H9 (cell line): ENCODE measurements at regions not wholly inside any gene's neighbourhood (a gene's known extent, or its start where the extent isn't known, plus 50 kb on each side); places are given as distances from the start of the nearest gene placed in this dataset.

Experiments used
- DNase-seq: peaks from one replicate; pipeline ENCODE4 v3.0.0-alpha.2; 2017
- H2AFZ ChIP-seq: one replicate; pipeline ENCODE4 v1.6.1; 2013; ENCODE audit warnings: mild to moderate bottlenecking, low read length, control low read depth, moderate library complexity
- H2AK5ac ChIP-seq: 2 replicates; pipeline ENCODE4 v1.6.1; 2013; ENCODE audit warnings: low read length, control low read depth, mixed read lengths; ENCODE audit not compliant: insufficient read length
- H2BK120ac ChIP-seq: one replicate; pipeline ENCODE4 v1.6.1; 2013; ENCODE audit warnings: low read depth, mild to moderate bottlenecking, low read length, control low read depth, inconsistent platforms; ENCODE audit not compliant: poor library complexity, severe bottlenecking
- H2BK12ac ChIP-seq: 2 replicates; pipeline ENCODE4 v1.6.1; 2013; ENCODE audit warnings: low read length, control low read depth, mixed read lengths, low read depth; ENCODE audit not compliant: insufficient read length
- H2BK15ac ChIP-seq: 2 replicates; pipeline ENCODE4 v1.6.1; 2013; ENCODE audit warnings: low read depth, low read length, control low read depth
- H2BK20ac ChIP-seq: one replicate; pipeline ENCODE4 v1.6.1; 2013; ENCODE audit warnings: low read depth, mild to moderate bottlenecking, low read length, control low read depth, inconsistent platforms; ENCODE audit not compliant: poor library complexity, severe bottlenecking
- H2BK5ac ChIP-seq: 2 replicates; pipeline ENCODE4 v1.6.1; 2013; ENCODE audit warnings: low read length, control low read depth, mixed read lengths; ENCODE audit not compliant: insufficient read length
- H3K14ac ChIP-seq: 2 replicates; pipeline ENCODE4 v1.6.1; 2013; ENCODE audit warnings: low read length, control low read depth; ENCODE audit not compliant: insufficient read depth
- H3K18ac ChIP-seq: 2 replicates; pipeline ENCODE4 v1.6.1; 2013; ENCODE audit warnings: low read depth, mild to moderate bottlenecking, mixed read lengths, low read length, control low read depth; ENCODE audit not compliant: insufficient read length
- H3K23ac ChIP-seq: 2 replicates; pipeline ENCODE4 v1.6.1; 2013; ENCODE audit warnings: low read length, control low read depth, mixed read lengths, low read depth; ENCODE audit not compliant: insufficient read length
- H3K23me2 ChIP-seq: 2 replicates; pipeline ENCODE4 v1.6.1; 2013; ENCODE audit warnings: low read depth, mild to moderate bottlenecking, mixed read lengths, low read length, control low read depth; ENCODE audit not compliant: insufficient read length, poor library complexity, severe bottlenecking
- H3K27ac ChIP-seq: 2 replicates; pipeline ENCODE4 v1.5.1; 2013; ENCODE audit warnings: low read length, control low read depth, mixed read lengths, low read depth; ENCODE audit not compliant: insufficient read length
- H3K27me3 ChIP-seq: 2 replicates; pipeline ENCODE4 v1.6.1; 2013; ENCODE audit warnings: low read length, control low read depth, inconsistent platforms; ENCODE audit not compliant: insufficient read depth
- H3K4ac ChIP-seq: 2 replicates; pipeline ENCODE4 v1.6.1; 2013; ENCODE audit warnings: low read depth, mild to moderate bottlenecking, control low read depth, inconsistent platforms, low read length, moderate library complexity
- H3K4me1 ChIP-seq: 2 replicates; pipeline ENCODE4 v1.6.1; 2013; ENCODE audit warnings: low read length, control low read depth, inconsistent platforms; ENCODE audit not compliant: insufficient read depth
- H3K4me2 ChIP-seq: 2 replicates; pipeline ENCODE4 v1.6.1; 2013; ENCODE audit warnings: low read length, control low read depth, mixed read lengths; ENCODE audit not compliant: insufficient read length, insufficient read depth
- H3K56ac ChIP-seq: 2 replicates; pipeline ENCODE4 v1.6.1; 2013; ENCODE audit warnings: low read depth, mild to moderate bottlenecking, mixed read lengths, low read length, control low read depth; ENCODE audit not compliant: insufficient read length
- H3K79me1 ChIP-seq: 2 replicates; pipeline ENCODE4 v1.6.1; 2013; ENCODE audit warnings: low read depth, mild to moderate bottlenecking, moderate library complexity, low read length, control low read depth, inconsistent platforms; ENCODE audit not compliant: insufficient read depth, poor library complexity, severe bottlenecking
- H3K79me2 ChIP-seq: 2 replicates; pipeline ENCODE4 v1.6.1; 2013; ENCODE audit warnings: low read length, control low read depth, inconsistent platforms; ENCODE audit not compliant: insufficient read depth
- H3K9ac ChIP-seq: 2 replicates; pipeline ENCODE4 v1.6.1; 2013; ENCODE audit warnings: low read length, control low read depth, mixed read lengths; ENCODE audit not compliant: insufficient read length; ENCODE audit errors: extremely low read depth
- H3K9me3 ChIP-seq: one replicate; pipeline ENCODE4 v1.6.1; 2013; ENCODE audit warnings: low read depth, low read length, inconsistent platforms; ENCODE audit not compliant: control insufficient read depth
- H3T11ph ChIP-seq: one replicate; pipeline ENCODE4 v1.6.1; 2013; ENCODE audit warnings: mild to moderate bottlenecking, low read length, control low read depth, inconsistent platforms
- H4K20me1 ChIP-seq: one replicate; pipeline ENCODE4 v1.6.1; 2013; ENCODE audit not compliant: control insufficient read depth, insufficient read length, insufficient read depth
- H4K5ac ChIP-seq: 2 replicates; pipeline ENCODE4 v1.6.1; 2013; ENCODE audit warnings: low read depth, mild to moderate bottlenecking, mixed read lengths, low read length, control low read depth; ENCODE audit not compliant: insufficient read length
- H4K8ac ChIP-seq: replicated peaks from 2 replicates; pipeline ENCODE4 v1.6.1; 2013; ENCODE audit warnings: low read length, control low read depth, mixed read lengths, low read depth; ENCODE audit not compliant: insufficient read length
- H4K91ac ChIP-seq: 2 replicates; pipeline ENCODE4 v1.6.1; 2013; ENCODE audit warnings: low read depth, mild to moderate bottlenecking, moderate library complexity, mixed read lengths, low read length, control low read depth; ENCODE audit not compliant: insufficient read length
- H3K27ac Mint-ChIP-seq, 3 experiments: 2 replicates in 2 of 3; 3 replicates in 1 of 3; pipeline ENCODE4 v1.8.0; 2020 to 2021; ENCODE audit warnings: mixed read lengths in 3 of 3, mild to moderate bottlenecking in 1 of 3, moderate library complexity in 1 of 3
- H3K27me3 Mint-ChIP-seq: 2 replicates; pipeline ENCODE4 v1.8.0; 2021; ENCODE audit warnings: low read depth, mild to moderate bottlenecking, moderate library complexity, mixed read lengths
- H3K36me3 Mint-ChIP-seq, 3 experiments: 2 replicates in 2 of 3; 3 replicates in 1 of 3; pipeline ENCODE4 v1.8.0; 2020 to 2021; ENCODE audit warnings: low read depth in 3 of 3, mixed read lengths in 3 of 3; ENCODE audit not compliant: insufficient read depth in 1 of 3
- H3K4me1 Mint-ChIP-seq, 2 experiments: 2 replicates each; pipeline ENCODE4 v1.8.0; 2020; ENCODE audit warnings: mixed read lengths in 2 of 2
- H3K4me3 Mint-ChIP-seq, 2 experiments: 2 replicates in 1 of 2; 3 replicates in 1 of 2; pipeline ENCODE4 v1.8.0; 2020 to 2021; ENCODE audit warnings: mild to moderate bottlenecking in 2 of 2, mixed read lengths in 2 of 2, moderate library complexity in 1 of 2
- H3K9me3 Mint-ChIP-seq, 2 experiments: 2 replicates in 1 of 2; 3 replicates in 1 of 2; pipeline ENCODE4 v1.8.0; 2020; ENCODE audit warnings: mild to moderate bottlenecking in 2 of 2, mixed read lengths in 2 of 2, moderate library complexity in 1 of 2
- CTCF ChIP-seq: fragments of 200-600 bp; sonication (generic); conservative IDR thresholded peaks from 3 replicates; pipeline ENCODE4 v1.8.0; 2021; ENCODE audit warnings: antibody characterized with exemption, mild to moderate bottlenecking
- WGBS: extraction: QIAGEN DNeasy Blood & Tissue Kit; methylation state at CpG from one replicate; pipeline ENCODE4 v1.1.7; 2013; ENCODE audit warnings: missing lambda C conversion rate, low lambda C conversion rate, mixed read lengths; ENCODE audit not compliant: insufficient read length; ENCODE audit errors: extremely low coverage; 5-methylcytosine and 5-hydroxymethylcytosine counted together

GRCh38 chr5:135690466-135690865 lies 111.7 kb upstream of the CXCL14 start:
- no peak overlapping the region for H3K18ac ChIP-seq
- no peak overlapping the region for H3K27ac Mint-ChIP-seq
- no peak overlapping the region for H2BK20ac ChIP-seq
- no peak overlapping the region for H3K9ac ChIP-seq
- H4K5ac ChIP-seq = no peak overlapping the region
- DNase-seq = no peak
- H3K56ac ChIP-seq = no peak overlapping the region
- H4K91ac ChIP-seq = no peak overlapping the region
- H3K79me1 ChIP-seq = no peaks in the 10 kb centered on the region
- H2BK12ac ChIP-seq = no peak overlapping the region
- H3T11ph ChIP-seq = no peak overlapping the region
- no peak overlapping the region for H3K4me3 Mint-ChIP-seq
- no peak overlapping the region for H2BK5ac ChIP-seq
- no peak overlapping the region for H3K4ac ChIP-seq
- no peaks in the 10 kb centered on the region for H3K9me3 ChIP-seq
- H2BK120ac ChIP-seq = no peak overlapping the region
- no peak overlapping the region for H3K4me2 ChIP-seq
- no peaks in the 10 kb centered on the region for H3K4me1 ChIP-seq
- H3K23ac ChIP-seq = no peak overlapping the region
- no peaks in the 10 kb centered on the region for H3K36me3 Mint-ChIP-seq
- no peak for TF ChIP-seq CTCF
- no peak overlapping the region for H3K14ac ChIP-seq
- H3K27me3 ChIP-seq = no peaks in the 10 kb centered on the region
- H3K23me2 ChIP-seq = no peaks in the 10 kb centered on the region
- no peak overlapping the region for H3K27ac ChIP-seq
- H3K9me3 Mint-ChIP-seq = no peaks in the 10 kb centered on the region
- peaks cover 0 to 4% of the 10 kb centered on the region in 2 experiments; a peak in 1 of 4 replicates for H3K4me1 Mint-ChIP-seq
- no peak overlapping the region for H2AK5ac ChIP-seq
- no peaks in the 10 kb centered on the region for H4K20me1 ChIP-seq
- no peaks in the 10 kb centered on the region for H3K79me2 ChIP-seq
- no peak overlapping the region for H2BK15ac ChIP-seq
- WGBS = no CpG with 5 or more reads among the region's 2 CpGs
- H4K8ac ChIP-seq = no peak overlapping the region
- H3K27me3 Mint-ChIP-seq = peaks cover 5% of the 10 kb centered on the region; the same call in 1 of the 2 replicates
- H2AFZ ChIP-seq = no peak overlapping the region
